Panc1 (cell line): ENCODE measurements at regions not wholly inside any gene's neighbourhood (a gene's known extent, or its start where the extent isn't known, plus 50 kb on each side); places are given as distances from the start of the nearest gene placed in this dataset.

ENCODE experiments used
- ATAC-seq: fragments of 200-7000 bp; cut with Tn5 transposase; 2 replicates; pipeline ENCODE4 v1.9.1; 2020; ENCODE audit warnings: mild to moderate bottlenecking, moderate library complexity
- BruUV-seq: library from RNA; stranded (reverse); fragments of 400-500 nt; replicated peaks from 2 replicates; lab custom pipeline; 2021; lab: Mats Ljungman, UMichigan
- CTCF ChIA-PET: fragments of 300-600 bp; sonication (Branson Sonifier 250); formaldehyde crosslinking; loops from one replicate; lab custom pipeline; 2022; ENCODE audit warnings: antibody characterized with exemption; lab: Charles Lee
- POLR2A ChIA-PET: fragments of 300-600 bp; sonication (Branson Sonifier 250); formaldehyde crosslinking; loops from one replicate; lab custom pipeline; 2022; ENCODE audit warnings: antibody characterized with exemption; lab: Charles Lee
- DNase-seq: peaks from one replicate; pipeline ENCODE4 v3.0.0-alpha.2; 2010; ENCODE audit warnings: low read depth, low spot score
- H3K27ac ChIP-seq: 2 replicates; pipeline ENCODE4 v1.5.1; 2011; ENCODE audit warnings: mild to moderate bottlenecking, low read length, inconsistent platforms
- H3K27me3 ChIP-seq: fragments of 200-500 bp; sonication (Bioruptor generic); 2 replicates; pipeline ENCODE4 v1.6.0; 2014; ENCODE audit warnings: low read length, inconsistent platforms; ENCODE audit not compliant: control insufficient read depth, insufficient read depth
- H3K36me3 ChIP-seq: fragments of 200-500 bp; sonication (Bioruptor generic); 2 replicates; pipeline ENCODE4 v1.5.1; 2014; ENCODE audit warnings: inconsistent platforms, mild to moderate bottlenecking, low read length, moderate library complexity; ENCODE audit not compliant: control insufficient read depth, insufficient read depth
- H3K4me1 ChIP-seq: 2 replicates; pipeline ENCODE4 v1.5.1; 2011; ENCODE audit warnings: inconsistent platforms, mild to moderate bottlenecking, low read length, moderate library complexity; ENCODE audit not compliant: control insufficient read depth, insufficient read depth
- H3K4me3 ChIP-seq, 2 experiments: 2 replicates each; pipeline ENCODE4 v1.5.1; 2011 to 2012; ENCODE audit warnings: low read depth in 2 of 2, low read length in 2 of 2, mild to moderate bottlenecking in 2 of 2, inconsistent platforms in 1 of 2, moderate library complexity in 1 of 2
- H3K9me3 ChIP-seq: fragments of 200-500 bp; sonication (Bioruptor generic); 2 replicates; pipeline ENCODE4 v1.5.1; 2014; ENCODE audit warnings: low read depth, mild to moderate bottlenecking, inconsistent platforms, low read length, moderate library complexity; ENCODE audit not compliant: control insufficient read depth, insufficient read depth
- POLR2AphosphoS5 ChIP-seq: IDR thresholded peaks from 2 replicates; pipeline ENCODE4 v1.6.1; 2012; ENCODE audit warnings: mild to moderate bottlenecking, low read depth, low read length, moderate library complexity
- SIN3A ChIP-seq: IDR thresholded peaks from 2 replicates; pipeline ENCODE4 v1.6.1; 2012; ENCODE audit warnings: low read depth, mild to moderate bottlenecking, low read length, moderate library complexity, borderline replicate concordance; ENCODE audit not compliant: insufficient read depth
- TCF7L2 ChIP-seq: IDR thresholded peaks from 2 replicates; pipeline ENCODE4 v1.6.1; 2011; ENCODE audit warnings: mild to moderate bottlenecking, low read depth, low read length, inconsistent platforms
- in situ Hi-C: cut with HindIII; loops from 2 replicates; pipeline ENCODE4 v1.10.0; 2016; ENCODE audit warnings: low sequenced_read_pairs, low pct_unique_long_range_greater_than_20kb
- intact Hi-C: fragments of 100-400 bp; cut with micrococcal nuclease; formaldehyde crosslinking; loops from one replicate; pipeline ENCODE4 v1.10.0; 2022; ENCODE audit not compliant: unreplicated experiment
- TF ChIP-seq, protein P1 (sequence below), 2 experiments: IDR thresholded peaks; 2 replicates each; pipeline ENCODE4 v1.6.1; 2011 to 2012; ENCODE audit warnings: low read depth in 2 of 2, control low read depth in 1 of 2, low read length in 1 of 2, mild to moderate bottlenecking in 1 of 2, moderate library complexity in 1 of 2; ENCODE audit not compliant: insufficient read depth in 1 of 2
- TF ChIP-seq, protein P2 (sequence below): fragments of 450-650 bp; IDR thresholded peaks from 2 replicates; pipeline ENCODE4 v1.5.1; 2017; ENCODE audit warnings: mild to moderate bottlenecking

GRCh38 chr22:27123880-27124279, 466.5 kb downstream of the MIAT start:
- in situ Hi-C loops, result no loop called here
- DNase-seq, result no peak
- H3K4me3 ChIP-seq, result no peak overlapping the region
- ChIA-PET CTCF (no interaction called here), POLR2A (no interaction called here)
- no peaks in the 10 kb centered on the region for H3K9me3 ChIP-seq
- ATAC-seq, result no peak
- H3K36me3 ChIP-seq, result no peaks in the 10 kb centered on the region
- TF ChIP-seq TCF7L2, result no peak
- TF ChIP-seq, protein P1, sequence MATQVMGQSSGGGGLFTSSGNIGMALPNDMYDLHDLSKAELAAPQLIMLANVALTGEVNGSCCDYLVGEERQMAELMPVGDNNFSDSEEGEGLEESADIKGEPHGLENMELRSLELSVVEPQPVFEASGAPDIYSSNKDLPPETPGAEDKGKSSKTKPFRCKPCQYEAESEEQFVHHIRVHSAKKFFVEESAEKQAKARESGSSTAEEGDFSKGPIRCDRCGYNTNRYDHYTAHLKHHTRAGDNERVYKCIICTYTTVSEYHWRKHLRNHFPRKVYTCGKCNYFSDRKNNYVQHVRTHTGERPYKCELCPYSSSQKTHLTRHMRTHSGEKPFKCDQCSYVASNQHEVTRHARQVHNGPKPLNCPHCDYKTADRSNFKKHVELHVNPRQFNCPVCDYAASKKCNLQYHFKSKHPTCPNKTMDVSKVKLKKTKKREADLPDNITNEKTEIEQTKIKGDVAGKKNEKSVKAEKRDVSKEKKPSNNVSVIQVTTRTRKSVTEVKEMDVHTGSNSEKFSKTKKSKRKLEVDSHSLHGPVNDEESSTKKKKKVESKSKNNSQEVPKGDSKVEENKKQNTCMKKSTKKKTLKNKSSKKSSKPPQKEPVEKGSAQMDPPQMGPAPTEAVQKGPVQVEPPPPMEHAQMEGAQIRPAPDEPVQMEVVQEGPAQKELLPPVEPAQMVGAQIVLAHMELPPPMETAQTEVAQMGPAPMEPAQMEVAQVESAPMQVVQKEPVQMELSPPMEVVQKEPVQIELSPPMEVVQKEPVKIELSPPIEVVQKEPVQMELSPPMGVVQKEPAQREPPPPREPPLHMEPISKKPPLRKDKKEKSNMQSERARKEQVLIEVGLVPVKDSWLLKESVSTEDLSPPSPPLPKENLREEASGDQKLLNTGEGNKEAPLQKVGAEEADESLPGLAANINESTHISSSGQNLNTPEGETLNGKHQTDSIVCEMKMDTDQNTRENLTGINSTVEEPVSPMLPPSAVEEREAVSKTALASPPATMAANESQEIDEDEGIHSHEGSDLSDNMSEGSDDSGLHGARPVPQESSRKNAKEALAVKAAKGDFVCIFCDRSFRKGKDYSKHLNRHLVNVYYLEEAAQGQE (IDR thresholded peaks at IDR 0.05; ENCODE audit: insufficient read depth in 1 of 2, low read depth in 2 of 2, low read length in 1 of 2), result no peak
- TF ChIP-seq, protein P2, sequence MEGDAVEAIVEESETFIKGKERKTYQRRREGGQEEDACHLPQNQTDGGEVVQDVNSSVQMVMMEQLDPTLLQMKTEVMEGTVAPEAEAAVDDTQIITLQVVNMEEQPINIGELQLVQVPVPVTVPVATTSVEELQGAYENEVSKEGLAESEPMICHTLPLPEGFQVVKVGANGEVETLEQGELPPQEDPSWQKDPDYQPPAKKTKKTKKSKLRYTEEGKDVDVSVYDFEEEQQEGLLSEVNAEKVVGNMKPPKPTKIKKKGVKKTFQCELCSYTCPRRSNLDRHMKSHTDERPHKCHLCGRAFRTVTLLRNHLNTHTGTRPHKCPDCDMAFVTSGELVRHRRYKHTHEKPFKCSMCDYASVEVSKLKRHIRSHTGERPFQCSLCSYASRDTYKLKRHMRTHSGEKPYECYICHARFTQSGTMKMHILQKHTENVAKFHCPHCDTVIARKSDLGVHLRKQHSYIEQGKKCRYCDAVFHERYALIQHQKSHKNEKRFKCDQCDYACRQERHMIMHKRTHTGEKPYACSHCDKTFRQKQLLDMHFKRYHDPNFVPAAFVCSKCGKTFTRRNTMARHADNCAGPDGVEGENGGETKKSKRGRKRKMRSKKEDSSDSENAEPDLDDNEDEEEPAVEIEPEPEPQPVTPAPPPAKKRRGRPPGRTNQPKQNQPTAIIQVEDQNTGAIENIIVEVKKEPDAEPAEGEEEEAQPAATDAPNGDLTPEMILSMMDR, result no peak
- no peak for TF ChIP-seq POLR2AphosphoS5
- TF ChIP-seq SIN3A, result no peak
- no TSS peak for BruUV-seq
- intact Hi-C loops, result no loop called here
- H3K4me1 ChIP-seq, result no peaks in the 10 kb centered on the region
- H3K27me3 ChIP-seq, result no peaks in the 10 kb centered on the region
- no peak overlapping the region for H3K27ac ChIP-seq

DNA sequence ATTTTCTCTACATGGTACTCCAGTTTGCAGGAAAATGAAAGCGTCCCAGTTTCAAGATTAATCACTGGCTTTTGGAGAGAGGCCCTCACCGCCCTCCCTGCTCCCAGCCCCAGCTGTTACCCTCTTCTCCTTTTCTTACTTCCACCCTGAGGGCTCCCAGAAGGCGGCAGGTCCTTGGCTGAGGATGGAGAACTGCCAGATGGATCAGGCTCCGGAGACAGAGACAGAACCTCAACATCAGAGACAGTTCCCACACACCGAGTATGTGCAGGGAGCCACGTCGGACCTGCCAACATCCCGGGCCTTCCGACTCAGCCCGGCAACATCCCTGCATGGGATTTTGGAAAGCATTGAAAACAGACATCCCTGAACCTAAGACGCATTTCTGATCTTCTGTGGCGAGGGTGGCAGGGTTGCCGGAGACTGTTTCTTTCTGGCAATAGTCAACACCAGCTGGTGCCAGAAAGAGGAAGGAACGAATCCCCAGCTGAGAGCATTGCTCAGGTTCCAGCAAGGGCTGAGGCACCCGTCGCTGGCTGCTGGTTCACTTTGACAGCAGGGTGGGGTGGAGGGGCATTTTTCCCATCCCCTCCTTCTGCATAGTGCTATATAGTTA, 467.1 kb downstream of the MIAT start:
- Histone ChIP-seq H3K27me3 (no peaks in the 10 kb centered on the region), H3K36me3 (no peaks in the 10 kb centered on the region), H3K27ac (no peak overlapping the region), H3K9me3 (no peaks in the 10 kb centered on the region), H3K4me1 (no peaks in the 10 kb centered on the region), H3K4me3 (no peak overlapping the region)
- BruUV-seq, result no TSS peak
- in situ Hi-C loops (no loop called here), intact Hi-C loops (no loop called here)
- TF ChIP-seq SIN3A (no peak), TCF7L2 (no peak), POLR2AphosphoS5 (no peak)
- ChIA-PET CTCF (no interaction called here), POLR2A (no interaction called here)
- ATAC-seq, result no peak
- no peak for DNase-seq

DNA sequence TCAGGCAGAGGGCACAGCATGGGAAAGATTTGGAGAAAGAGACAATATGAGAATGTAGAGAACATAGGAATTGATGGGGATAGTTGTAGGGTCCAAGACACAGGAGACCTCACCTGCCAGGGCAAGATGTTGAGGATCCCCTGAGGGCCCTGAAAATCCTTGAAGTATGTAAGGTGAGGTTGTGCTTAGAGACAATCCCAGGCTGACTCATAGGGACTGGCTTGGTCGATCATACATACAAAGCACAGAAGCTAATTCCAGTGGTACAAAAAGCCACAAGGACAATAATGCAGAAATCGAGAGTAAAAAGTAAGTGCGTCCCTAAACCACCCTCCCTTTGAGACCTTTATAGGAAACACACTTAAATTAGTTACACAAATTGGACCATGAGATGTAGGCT, 468.2 kb downstream of the MIAT start:
- Histone ChIP-seq H3K9me3 (no peaks in the 10 kb centered on the region), H3K4me1 (no peaks in the 10 kb centered on the region), H3K27me3 (no peaks in the 10 kb centered on the region), H3K27ac (no peak overlapping the region), H3K4me3 (no peak overlapping the region), H3K36me3 (no peaks in the 10 kb centered on the region)
- in situ Hi-C loops (no loop called here), intact Hi-C loops (no loop called here)
- POLR2A ChIA-PET, result no interaction called here
- TF ChIP-seq, protein P1 (IDR thresholded peaks at IDR 0.05; ENCODE audit: insufficient read depth in 1 of 2, low read depth in 2 of 2, low read length in 1 of 2), result no peak
- TF ChIP-seq TCF7L2 (no peak), POLR2AphosphoS5 (no peak), SIN3A (no peak)
- TF ChIP-seq, protein P2, result no peak
- ATAC-seq (no peak), DNase-seq (no peak)
- CTCF ChIA-PET, result no interaction called here
- no TSS peak for BruUV-seq
